Endothelial cell (in vitro differentiated cells): ENCODE measurements at regions not wholly inside any gene's neighbourhood (a gene's known extent, or its start where the extent isn't known, plus 50 kb on each side); places are given as distances from the start of the nearest gene placed in this dataset.

Experiments
- DNase-seq: peaks from one replicate; pipeline ENCODE4 v3.0.0; 2021; ENCODE audit warnings: low spot score
- H3K27ac Mint-ChIP-seq: one replicate; pipeline ENCODE4 v1.8.0; 2021; ENCODE audit warnings: mixed read lengths, inconsistent platforms; ENCODE audit not compliant: unreplicated experiment
- H3K27me3 Mint-ChIP-seq: one replicate; pipeline ENCODE4 v1.8.0; 2021; ENCODE audit warnings: mild to moderate bottlenecking, moderate library complexity, mixed read lengths, inconsistent platforms; ENCODE audit not compliant: unreplicated experiment
- H3K36me3 Mint-ChIP-seq: one replicate; pipeline ENCODE4 v1.8.0; 2021; ENCODE audit warnings: mild to moderate bottlenecking, low read depth, mixed read lengths, inconsistent platforms; ENCODE audit not compliant: unreplicated experiment
- H3K4me1 Mint-ChIP-seq: one replicate; pipeline ENCODE4 v1.8.0; 2021; ENCODE audit warnings: mild to moderate bottlenecking, mixed read lengths, inconsistent platforms; ENCODE audit not compliant: unreplicated experiment
- H3K4me3 Mint-ChIP-seq: one replicate; pipeline ENCODE4 v1.8.0; 2021; ENCODE audit warnings: mild to moderate bottlenecking, mixed read lengths, inconsistent platforms; ENCODE audit not compliant: unreplicated experiment
- H3K9me3 Mint-ChIP-seq: one replicate; pipeline ENCODE4 v1.8.0; 2021; ENCODE audit warnings: mixed read lengths, inconsistent platforms; ENCODE audit not compliant: unreplicated experiment
- CTCF ChIP-seq: fragments of 200-600 bp; sonication (generic); IDR thresholded peaks from one replicate; pipeline ENCODE4 v1.5.0; 2021; ENCODE audit warnings: antibody characterized with exemption; ENCODE audit not compliant: unreplicated experiment

GRCh38 chr20:58072695-58073671, 155.5 kb downstream of the ANKRD60 start:
- peaks cover 15% of the 10 kb centered on the region for H3K27me3 Mint-ChIP-seq

GRCh38 chr20:58071991-58072390, 156.5 kb downstream of the ANKRD60 start:
- Mint-ChIP-seq H3K27ac (no peak overlapping the region), H3K27me3 (peaks cover 15% of the 10 kb centered on the region), H3K4me3 (no peak overlapping the region)

More at GRCh38 chr20:58072695-58073671, 155.5 kb downstream of the ANKRD60 start:
- H3K4me1 Mint-ChIP-seq = peaks cover 39% of the 10 kb centered on the region
- H3K9me3 Mint-ChIP-seq = peaks cover 5% of the 10 kb centered on the region
- no peak overlapping the region for H3K4me3 Mint-ChIP-seq
- peaks cover 19% of the 10 kb centered on the region for H3K36me3 Mint-ChIP-seq
- H3K27ac Mint-ChIP-seq = peak overlapping the region; percentile 84
- no peak for TF ChIP-seq CTCF
- DNase-seq = no peak

GRCh38 chr20:58071298-58071697, 157.2 kb downstream of the ANKRD60 start:
- peaks cover 7% of the 10 kb centered on the region for H3K36me3 Mint-ChIP-seq
- no peaks in the 10 kb centered on the region for H3K9me3 Mint-ChIP-seq
- DNase-seq = no peak
- no peak for TF ChIP-seq CTCF
- H3K27me3 Mint-ChIP-seq = peaks cover 15% of the 10 kb centered on the region
- H3K4me3 Mint-ChIP-seq = no peak overlapping the region
- no peak overlapping the region for H3K27ac Mint-ChIP-seq
- peaks cover 36% of the 10 kb centered on the region for H3K4me1 Mint-ChIP-seq

More at GRCh38 chr20:58071991-58072390, 156.5 kb downstream of the ANKRD60 start:
- no peaks in the 10 kb centered on the region for H3K9me3 Mint-ChIP-seq
- peaks cover 10% of the 10 kb centered on the region for H3K36me3 Mint-ChIP-seq
- DNase-seq = no peak
- TF ChIP-seq CTCF = no peak
- peaks cover 38% of the 10 kb centered on the region for H3K4me1 Mint-ChIP-seq

- Mint-ChIP-seq H3K9me3 (no peaks in the 10 kb centered on the region), H3K27ac (no peak overlapping the region), H3K4me3 (no peak overlapping the region), H3K27me3 (peaks cover 15% of the 10 kb centered on the region), H3K4me1 (peaks cover 31% of the 10 kb centered on the region), H3K36me3 (peaks cover 7% of the 10 kb centered on the region)
- TF ChIP-seq CTCF = no peak
- no peak for DNase-seq
Measured at GRCh38 chr20:58070664-58071196, 157.7 kb downstream of the ANKRD60 start.
